ENCODE measurements at regions not wholly inside any gene's neighbourhood (a gene's known extent, or its start where the extent isn't known, plus 50 kb on each side); places are given as distances from the start of the nearest gene placed in this dataset.

- no peaks in the 10 kb centered on the region for H3K27me3 Mint-ChIP-seq
- ChIA-PET CTCF (no interaction called here), POLR2A (no interaction called here)
- no peaks in the 10 kb centered on the region for H3K9me3 Mint-ChIP-seq
- DNase-seq, result no peak
- H3K27ac Mint-ChIP-seq, result no peak overlapping the region
- H3K4me1 Mint-ChIP-seq (ENCODE audit: low read depth), result no peaks in the 10 kb centered on the region
- intact Hi-C loops (cut with micrococcal nuclease), result no loop called here
- no peak overlapping the region for H3K4me3 Mint-ChIP-seq
- H3K36me3 Mint-ChIP-seq, result no peaks in the 10 kb centered on the region
Observed at GRCh38 chr3:144049374-144049773, 77.8 kb downstream of the DIPK2A start.

GRCh38 chr3:144051211-144051610 lies 79.6 kb downstream of the DIPK2A start:
- Mint-ChIP-seq H3K36me3 (no peaks in the 10 kb centered on the region), H3K27me3 (no peaks in the 10 kb centered on the region), H3K27ac (no peak overlapping the region), H3K4me1 (ENCODE audit: low read depth) (no peaks in the 10 kb centered on the region), H3K9me3 (no peaks in the 10 kb centered on the region), H3K4me3 (no peak overlapping the region)
- POLR2A ChIA-PET, result no interaction called here
- no peak for DNase-seq
- intact Hi-C loops (cut with micrococcal nuclease), result no loop called here
- CTCF ChIA-PET, result no interaction called here

GRCh38 chr3:144052275-144052674 lies 80.7 kb downstream of the DIPK2A start:
- H3K9me3 Mint-ChIP-seq, result no peaks in the 10 kb centered on the region
- H3K27me3 Mint-ChIP-seq, result no peaks in the 10 kb centered on the region
- no peaks in the 10 kb centered on the region for H3K4me1 Mint-ChIP-seq (ENCODE audit: low read depth)
- H3K27ac Mint-ChIP-seq, result no peak overlapping the region
- ChIA-PET CTCF (no interaction called here), POLR2A (no interaction called here)
- intact Hi-C loops (cut with micrococcal nuclease), result no loop called here
- no peak for DNase-seq
- H3K4me3 Mint-ChIP-seq, result no peak overlapping the region
- no peaks in the 10 kb centered on the region for H3K36me3 Mint-ChIP-seq

- ChIA-PET POLR2A (interaction anchor here (0.7 kb wide), 1 partner anchor 286 kb away, joined by 4 read pairs; no protein-coding TSS in a partner anchor), CTCF (interaction anchor here (1.0 kb wide), 1 partner anchor 77 kb away, joined by 3 read pairs; no protein-coding TSS in a partner anchor)
- no peaks in the 10 kb centered on the region for H3K27me3 Mint-ChIP-seq
- no peaks in the 10 kb centered on the region for H3K4me1 Mint-ChIP-seq (ENCODE audit: low read depth)
- DNase-seq, result no peak
- intact Hi-C loops (cut with micrococcal nuclease), result no loop called here
- no peaks in the 10 kb centered on the region for H3K36me3 Mint-ChIP-seq
- H3K27ac Mint-ChIP-seq, result no peak overlapping the region
- H3K4me3 Mint-ChIP-seq, result no peak overlapping the region
- no peaks in the 10 kb centered on the region for H3K9me3 Mint-ChIP-seq
Observed at GRCh38 chr3:144053121-144053520, 81.5 kb downstream of the DIPK2A start.

GRCh38 chr3:144054766-144055165 lies 83.1 kb downstream of the DIPK2A start:
- Mint-ChIP-seq H3K36me3 (no peaks in the 10 kb centered on the region), H3K9me3 (no peaks in the 10 kb centered on the region), H3K4me3 (no peak overlapping the region), H3K4me1 (ENCODE audit: low read depth) (no peaks in the 10 kb centered on the region), H3K27ac (no peak overlapping the region), H3K27me3 (no peaks in the 10 kb centered on the region)
- CTCF ChIA-PET, result no interaction called here
- POLR2A ChIA-PET, result interaction anchor here (0.6 kb wide), 1 partner anchor 1814 kb away, joined by 5 read pairs; no protein-coding TSS in a partner anchor
- no peak for DNase-seq
- intact Hi-C loops (cut with micrococcal nuclease), result no loop called here

GRCh38 chr3:144055604-144056003 lies 84.0 kb downstream of the DIPK2A start:
- Mint-ChIP-seq H3K9me3 (no peaks in the 10 kb centered on the region), H3K27me3 (no peaks in the 10 kb centered on the region), H3K4me3 (no peak overlapping the region), H3K36me3 (no peaks in the 10 kb centered on the region), H3K4me1 (ENCODE audit: low read depth) (no peaks in the 10 kb centered on the region), H3K27ac (no peak overlapping the region)
- no peak for DNase-seq
- POLR2A ChIA-PET, result no interaction called here
- CTCF ChIA-PET, result no interaction called here
- intact Hi-C loops (cut with micrococcal nuclease), result no loop called here

GRCh38 chr3:144058713-144059112 lies 87.1 kb downstream of the DIPK2A start:
- ChIA-PET POLR2A (no interaction called here), CTCF (no interaction called here)
- Mint-ChIP-seq H3K27ac (no peak overlapping the region), H3K4me3 (no peak overlapping the region), H3K36me3 (no peaks in the 10 kb centered on the region), H3K9me3 (no peaks in the 10 kb centered on the region), H3K27me3 (no peaks in the 10 kb centered on the region), H3K4me1 (ENCODE audit: low read depth) (no peaks in the 10 kb centered on the region)
- no peak for DNase-seq
- intact Hi-C loops (cut with micrococcal nuclease), result no loop called here

GRCh38 chr3:144059481-144059880 lies 87.9 kb downstream of the DIPK2A start:
- no peaks in the 10 kb centered on the region for H3K27me3 Mint-ChIP-seq
- CTCF ChIA-PET, result no interaction called here
- no peaks in the 10 kb centered on the region for H3K9me3 Mint-ChIP-seq
- no peak for DNase-seq
- H3K4me1 Mint-ChIP-seq (ENCODE audit: low read depth), result no peaks in the 10 kb centered on the region
- H3K27ac Mint-ChIP-seq, result no peak overlapping the region
- no peaks in the 10 kb centered on the region for H3K36me3 Mint-ChIP-seq
- intact Hi-C loops (cut with micrococcal nuclease), result no loop called here
- POLR2A ChIA-PET, result no interaction called here
- no peak overlapping the region for H3K4me3 Mint-ChIP-seq

GRCh38 chr3:144060881-144061280 lies 89.3 kb downstream of the DIPK2A start:
- no peaks in the 10 kb centered on the region for H3K9me3 Mint-ChIP-seq

GRCh38 chr3:144063306-144063705 lies 91.7 kb downstream of the DIPK2A start:
- ChIA-PET POLR2A (no interaction called here), CTCF (no interaction called here)
- Mint-ChIP-seq H3K4me1 (ENCODE audit: low read depth) (no peaks in the 10 kb centered on the region), H3K27me3 (peaks cover 3% of the 10 kb centered on the region), H3K27ac (no peak overlapping the region), H3K36me3 (no peaks in the 10 kb centered on the region), H3K9me3 (no peaks in the 10 kb centered on the region), H3K4me3 (no peak overlapping the region)
- DNase-seq, result no peak
- intact Hi-C loops (cut with micrococcal nuclease), result no loop called here

More at GRCh38 chr3:144060881-144061280, 89.3 kb downstream of the DIPK2A start:
- Mint-ChIP-seq H3K27me3 (no peaks in the 10 kb centered on the region), H3K4me3 (no peak overlapping the region), H3K36me3 (no peaks in the 10 kb centered on the region), H3K27ac (no peak overlapping the region), H3K4me1 (ENCODE audit: low read depth) (no peaks in the 10 kb centered on the region)
- intact Hi-C loops (cut with micrococcal nuclease), result no loop called here
- CTCF ChIA-PET, result no interaction called here
- DNase-seq, result no peak
- POLR2A ChIA-PET, result no interaction called here

GRCh38 chr3:144067059-144067458 lies 95.4 kb downstream of the DIPK2A start:
- Mint-ChIP-seq H3K4me1 (ENCODE audit: low read depth) (no peaks in the 10 kb centered on the region), H3K27ac (no peak overlapping the region), H3K27me3 (peaks cover 3% of the 10 kb centered on the region), H3K4me3 (no peak overlapping the region), H3K36me3 (no peaks in the 10 kb centered on the region), H3K9me3 (peaks cover 20% of the 10 kb centered on the region)
- DNase-seq, result no peak
- CTCF ChIA-PET, result no interaction called here
- POLR2A ChIA-PET, result no interaction called here
- intact Hi-C loops (cut with micrococcal nuclease), result no loop called here

GRCh38 chr3:144073698-144074097 lies 102.1 kb downstream of the DIPK2A start:
- Mint-ChIP-seq H3K27me3 (peaks cover 2% of the 10 kb centered on the region), H3K4me3 (no peak overlapping the region), H3K4me1 (ENCODE audit: low read depth) (no peaks in the 10 kb centered on the region), H3K9me3 (peaks cover 27% of the 10 kb centered on the region), H3K27ac (no peak overlapping the region), H3K36me3 (peaks cover 1% of the 10 kb centered on the region)
- ChIA-PET POLR2A (no interaction called here), CTCF (no interaction called here)
- intact Hi-C loops (cut with micrococcal nuclease), result no loop called here
- no peak for DNase-seq

GRCh38 chr3:144079634-144080033 lies 108.0 kb downstream of the DIPK2A start:
- no peaks in the 10 kb centered on the region for H3K4me1 Mint-ChIP-seq (ENCODE audit: low read depth)
- peaks cover 2% of the 10 kb centered on the region for H3K27me3 Mint-ChIP-seq
- H3K27ac Mint-ChIP-seq, result no peak overlapping the region
- H3K4me3 Mint-ChIP-seq, result no peak overlapping the region
- H3K36me3 Mint-ChIP-seq, result peaks cover 1% of the 10 kb centered on the region
- H3K9me3 Mint-ChIP-seq, result no peaks in the 10 kb centered on the region
- ChIA-PET CTCF (no interaction called here), POLR2A (no interaction called here)
- intact Hi-C loops (cut with micrococcal nuclease), result no loop called here
- DNase-seq, result no peak

- no peak overlapping the region for H3K4me3 Mint-ChIP-seq
- H3K9me3 Mint-ChIP-seq, result no peaks in the 10 kb centered on the region
- intact Hi-C loops (cut with micrococcal nuclease), result no loop called here
- ChIA-PET CTCF (no interaction called here), POLR2A (interaction anchor here (0.6 kb wide), 1 partner anchor 814 kb away, joined by 3 read pairs; no protein-coding TSS in a partner anchor)
- no peaks in the 10 kb centered on the region for H3K36me3 Mint-ChIP-seq
- peaks cover 5% of the 10 kb centered on the region for H3K27me3 Mint-ChIP-seq
- H3K4me1 Mint-ChIP-seq (ENCODE audit: low read depth), result no peaks in the 10 kb centered on the region
- DNase-seq, result no peak
- no peak overlapping the region for H3K27ac Mint-ChIP-seq
Observed at GRCh38 chr3:144084929-144085328, 113.3 kb downstream of the DIPK2A start.

Data from activated CD4-positive, alpha-beta memory T cell treated with anti-CD3 and anti-CD28 coated beads for 36 hours (primary cell).